ENCODE measurements at regions not wholly inside any gene's neighbourhood (a gene's known extent, or its start where the extent isn't known, plus 50 kb on each side); places are given as distances from the start of the nearest gene placed in this dataset.
"Not testable (repeated sequence)": the region's sequence is repeated elsewhere in the genome, so short reads cannot be mapped to it uniquely, and the experiment has no call there.

DNA sequence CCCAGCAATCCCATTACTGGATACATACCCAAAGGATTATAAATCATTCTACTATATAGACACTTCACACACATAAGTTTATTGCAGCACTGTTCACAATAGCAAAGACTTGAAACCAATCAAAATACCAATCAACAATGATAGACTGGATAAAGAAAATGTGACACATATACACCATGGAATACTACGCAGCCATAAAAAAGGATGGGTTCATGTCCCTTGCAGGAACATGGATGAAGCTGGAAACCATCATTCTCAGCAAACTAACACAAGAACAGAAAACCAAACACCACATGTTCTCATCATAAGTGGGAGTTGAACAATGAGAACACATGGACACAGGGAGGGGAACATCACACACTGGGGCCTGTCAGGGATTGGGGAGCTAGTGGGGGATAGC lies 475.4 kb upstream of the NFIA start:
- H3K27me3 ChIP-seq (ENCODE audit: control insufficient read depth, insufficient read depth, low read length); H3K36me3 ChIP-seq (replicated peaks; ENCODE audit: control insufficient read depth, insufficient read depth, low read length); H3K4me3 ChIP-seq (ENCODE audit: insufficient read depth, low read depth, low read length); DNase-seq: not testable (repeated sequence)

- DNase-seq: no peak
- H3K27me3 ChIP-seq (ENCODE audit: control insufficient read depth, insufficient read depth, low read length): no peaks in the 10 kb centered on the region
- H3K36me3 ChIP-seq (replicated peaks; ENCODE audit: control insufficient read depth, insufficient read depth, low read length): no peaks in the 10 kb centered on the region
- H3K4me3 ChIP-seq (ENCODE audit: insufficient read depth, low read depth, low read length): no peak overlapping the region
These were observed 481.8 kb upstream of the NFIA start for GRCh38 chr1:60600532-60600931.

GRCh38 chr1:60599574-60599973 lies 482.8 kb upstream of the NFIA start:
- Histone ChIP-seq H3K36me3 (replicated peaks; ENCODE audit: control insufficient read depth, insufficient read depth, low read length) (no peaks in the 10 kb centered on the region), H3K27me3 (ENCODE audit: control insufficient read depth, insufficient read depth, low read length) (no peaks in the 10 kb centered on the region)
- DNase-seq: no peak

GRCh38 chr1:60598041-60598910 lies 484.1 kb upstream of the NFIA start:
- DNase-seq: no peak
- no peaks in the 10 kb centered on the region for H3K27me3 ChIP-seq (ENCODE audit: control insufficient read depth, insufficient read depth, low read length)
- H3K36me3 ChIP-seq (replicated peaks; ENCODE audit: control insufficient read depth, insufficient read depth, low read length): no peaks in the 10 kb centered on the region
- no peak overlapping the region for H3K4me3 ChIP-seq (ENCODE audit: insufficient read depth, low read depth, low read length)

More at GRCh38 chr1:60599574-60599973, 482.8 kb upstream of the NFIA start:
- H3K4me3 ChIP-seq (ENCODE audit: insufficient read depth, low read depth, low read length): no peak overlapping the region

- Histone ChIP-seq H3K27me3 (ENCODE audit: control insufficient read depth, insufficient read depth, low read length) (no peaks in the 10 kb centered on the region), H3K4me3 (ENCODE audit: insufficient read depth, low read depth, low read length) (no peak overlapping the region), H3K36me3 (replicated peaks; ENCODE audit: control insufficient read depth, insufficient read depth, low read length) (no peaks in the 10 kb centered on the region)
- DNase-seq: no peak
These were observed 485.3 kb upstream of the NFIA start for GRCh38 chr1:60596791-60597750.

GRCh38 chr1:60591583-60591982 lies 490.8 kb upstream of the NFIA start:
- H3K27me3 ChIP-seq (ENCODE audit: control insufficient read depth, insufficient read depth, low read length): no peaks in the 10 kb centered on the region
- H3K4me3 ChIP-seq (ENCODE audit: insufficient read depth, low read depth, low read length): no peak overlapping the region
- DNase-seq: no peak
- no peaks in the 10 kb centered on the region for H3K36me3 ChIP-seq (replicated peaks; ENCODE audit: control insufficient read depth, insufficient read depth, low read length)

DNA sequence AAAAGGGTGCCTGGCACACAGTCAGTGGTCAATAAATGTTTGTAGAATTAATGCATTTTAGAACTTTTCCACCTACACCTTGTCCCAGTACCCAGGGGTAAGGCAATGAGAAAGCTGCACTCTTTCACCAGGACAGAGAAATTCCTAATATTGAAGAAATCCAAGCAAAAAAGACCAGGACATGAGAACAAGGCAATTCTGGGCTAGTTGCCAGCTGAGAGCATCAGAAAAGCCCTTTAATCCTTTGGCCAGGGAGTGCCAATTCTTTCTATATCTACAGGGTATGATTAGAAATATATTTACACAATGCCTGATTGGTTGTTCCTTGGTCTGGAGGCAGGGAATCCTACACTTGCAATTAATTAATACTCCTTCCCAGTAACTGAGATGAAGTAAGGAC lies 492.4 kb upstream of the NFIA start:
- no peak for DNase-seq
- H3K36me3 ChIP-seq (replicated peaks; ENCODE audit: control insufficient read depth, insufficient read depth, low read length): no peaks in the 10 kb centered on the region
- no peak overlapping the region for H3K4me3 ChIP-seq (ENCODE audit: insufficient read depth, low read depth, low read length)
- H3K27me3 ChIP-seq (ENCODE audit: control insufficient read depth, insufficient read depth, low read length): no peaks in the 10 kb centered on the region

- DNase-seq: no peak
- Histone ChIP-seq H3K36me3 (replicated peaks; ENCODE audit: control insufficient read depth, insufficient read depth, low read length) (no peaks in the 10 kb centered on the region), H3K4me3 (ENCODE audit: insufficient read depth, low read depth, low read length) (no peak overlapping the region), H3K27me3 (ENCODE audit: control insufficient read depth, insufficient read depth, low read length) (no peaks in the 10 kb centered on the region)
These were observed 493.2 kb upstream of the NFIA start for GRCh38 chr1:60589046-60589748.

DNA sequence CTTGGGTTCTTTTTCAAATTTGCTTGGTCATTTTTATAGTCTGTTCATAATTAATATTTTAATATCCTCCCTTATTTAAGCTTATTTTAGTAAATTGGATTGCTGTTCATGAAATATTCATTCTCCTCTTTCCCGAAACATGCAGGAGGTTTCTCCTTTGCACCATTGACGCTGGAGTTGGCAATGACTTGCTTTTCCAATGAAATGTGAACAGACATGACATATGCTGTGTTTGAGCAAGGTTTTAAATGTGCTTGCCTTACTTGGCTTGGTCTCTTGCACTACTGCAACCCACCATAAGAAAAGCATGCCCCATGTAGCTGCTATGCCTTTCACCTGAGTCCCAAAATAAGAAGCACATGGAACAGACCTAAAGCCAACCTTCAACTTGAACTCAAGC lies 498.0 kb upstream of the NFIA start:
- Histone ChIP-seq H3K36me3 (replicated peaks; ENCODE audit: control insufficient read depth, insufficient read depth, low read length) (no peaks in the 10 kb centered on the region), H3K4me3 (ENCODE audit: insufficient read depth, low read depth, low read length) (no peak overlapping the region), H3K27me3 (ENCODE audit: control insufficient read depth, insufficient read depth, low read length) (no peaks in the 10 kb centered on the region)
- DNase-seq: no peak

DNA sequence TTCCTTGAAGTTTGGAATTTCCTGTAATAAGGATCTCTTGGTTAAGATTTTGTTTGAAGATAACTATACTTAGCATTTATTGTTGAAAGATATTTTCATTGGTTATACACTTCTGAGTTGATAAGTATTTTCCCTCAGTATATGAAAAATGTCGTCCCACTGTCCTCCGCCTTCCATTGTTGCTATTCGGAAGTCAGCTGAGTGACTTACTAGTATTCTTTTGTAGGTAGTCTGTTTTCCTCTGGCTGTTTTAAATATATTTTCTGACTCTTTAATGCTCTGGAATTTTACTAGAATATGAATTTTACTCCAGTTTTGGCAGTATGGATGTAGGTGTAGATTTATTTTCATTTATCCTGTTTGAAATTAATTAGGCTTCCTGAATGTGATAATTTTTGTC lies 498.7 kb upstream of the NFIA start:
- DNase-seq: no peak
- H3K4me3 ChIP-seq (ENCODE audit: insufficient read depth, low read depth, low read length): no peak overlapping the region
- no peaks in the 10 kb centered on the region for H3K36me3 ChIP-seq (replicated peaks; ENCODE audit: control insufficient read depth, insufficient read depth, low read length)
- H3K27me3 ChIP-seq (ENCODE audit: control insufficient read depth, insufficient read depth, low read length): no peaks in the 10 kb centered on the region

DNA sequence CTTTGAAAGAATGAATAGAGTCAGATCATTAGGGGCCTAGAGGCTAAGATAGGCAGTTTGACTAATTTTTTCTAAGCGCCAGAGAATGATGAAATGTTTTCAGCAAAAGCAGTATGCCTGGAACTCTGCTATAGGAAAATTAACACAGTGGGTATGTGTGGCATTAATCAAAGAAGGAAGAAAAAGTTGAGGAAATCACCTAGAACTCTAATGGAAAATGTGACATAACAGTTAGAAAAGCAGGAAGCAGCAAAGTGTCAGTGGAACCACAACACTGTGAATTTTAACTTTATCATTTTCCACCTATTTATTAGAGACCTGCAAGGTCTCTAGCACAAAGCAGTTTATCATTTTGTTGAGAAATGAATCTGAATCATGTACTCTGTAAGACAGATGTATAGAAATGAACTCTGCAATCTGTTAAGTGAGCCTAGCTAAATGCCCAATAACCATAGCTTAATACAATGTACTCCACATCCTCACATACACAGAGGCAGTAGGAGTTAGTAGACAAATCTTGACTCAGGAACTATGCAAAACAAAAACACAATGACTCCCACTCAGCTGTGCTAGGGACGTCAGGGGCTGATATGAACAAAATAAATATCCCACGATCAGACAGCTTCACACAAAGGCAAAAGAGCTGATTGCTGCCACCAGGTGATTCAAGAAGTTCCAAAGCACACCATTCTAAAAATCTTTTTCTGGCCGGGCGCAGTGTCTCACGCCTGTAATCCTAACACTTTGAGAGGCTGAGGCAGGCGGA lies 500.7 kb upstream of the NFIA start:
- no peak for DNase-seq
- no peaks in the 10 kb centered on the region for H3K27me3 ChIP-seq (ENCODE audit: control insufficient read depth, insufficient read depth, low read length)
- no peaks in the 10 kb centered on the region for H3K36me3 ChIP-seq (replicated peaks; ENCODE audit: control insufficient read depth, insufficient read depth, low read length)
- no peak overlapping the region for H3K4me3 ChIP-seq (ENCODE audit: insufficient read depth, low read depth, low read length)

DNA sequence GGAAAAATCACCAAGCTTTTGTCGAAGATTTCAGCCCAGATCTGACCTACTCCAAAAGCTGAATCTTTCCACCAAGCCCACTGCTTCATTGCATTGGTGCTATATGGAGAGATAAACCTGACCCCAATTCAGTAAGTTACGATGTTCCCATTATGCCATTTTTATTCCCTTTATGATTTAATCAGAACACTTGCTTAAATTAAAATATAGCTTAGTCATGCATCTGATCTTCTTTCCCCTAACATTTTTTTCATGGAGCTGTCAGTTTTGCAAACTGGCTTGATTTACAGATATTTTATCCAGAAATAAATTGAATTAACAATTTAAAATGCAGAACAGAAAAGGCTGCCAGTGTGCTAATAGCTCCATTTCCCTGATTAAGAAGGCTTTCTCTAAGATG lies 503.5 kb upstream of the C1orf87 start:
- DNase-seq: no peak
- H3K4me3 ChIP-seq (ENCODE audit: insufficient read depth, low read depth, low read length): no peak overlapping the region
- no peaks in the 10 kb centered on the region for H3K27me3 ChIP-seq (ENCODE audit: control insufficient read depth, insufficient read depth, low read length)
- no peaks in the 10 kb centered on the region for H3K36me3 ChIP-seq (replicated peaks; ENCODE audit: control insufficient read depth, insufficient read depth, low read length)

DNA sequence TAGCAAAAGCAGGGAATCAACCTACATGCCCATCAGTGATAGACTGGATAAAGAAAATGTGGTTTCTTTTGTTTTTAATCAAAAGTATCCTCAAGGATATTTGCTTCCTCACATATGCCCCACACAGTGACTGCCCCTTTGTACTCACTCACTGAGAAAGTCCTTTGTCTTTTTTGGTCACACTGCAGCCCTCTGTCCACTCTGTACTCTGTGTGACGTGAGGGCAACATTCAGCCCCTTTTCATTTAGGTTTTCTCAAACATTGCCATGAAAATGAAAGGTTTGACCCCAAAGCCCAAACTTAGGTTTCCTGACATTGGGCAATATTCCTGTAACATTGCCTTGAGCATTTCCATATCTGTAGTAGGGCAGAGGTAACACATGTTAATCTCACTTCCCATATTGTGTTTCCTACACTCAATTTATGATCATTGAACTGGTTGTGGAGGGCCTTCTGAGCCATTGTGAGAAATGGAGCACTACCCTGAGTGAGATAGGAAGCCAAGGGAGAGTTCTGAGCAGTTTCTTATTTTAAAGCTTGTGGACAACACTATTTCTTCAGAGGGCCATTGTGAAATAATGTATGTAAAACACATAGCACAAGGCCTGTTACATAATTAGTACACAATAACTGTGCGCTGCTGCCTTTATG lies 501.9 kb upstream of the C1orf87 start:
- no peaks in the 10 kb centered on the region for H3K36me3 ChIP-seq (replicated peaks; ENCODE audit: control insufficient read depth, insufficient read depth, low read length)
- no peaks in the 10 kb centered on the region for H3K27me3 ChIP-seq (ENCODE audit: control insufficient read depth, insufficient read depth, low read length)
- DNase-seq: no peak
- no peak overlapping the region for H3K4me3 ChIP-seq (ENCODE audit: insufficient read depth, low read depth, low read length)

Measured in H7 (cell line).